Suprapubic skin (tissue), 4 donors: ENCODE measurements at regions not wholly inside any gene's neighbourhood (a gene's known extent, or its start where the extent isn't known, plus 50 kb on each side); places are given as distances from the start of the nearest gene placed in this dataset.

Experiments used
- DNase-seq, 2 donors: peaks; one replicate each; pipeline ENCODE4 v3.0.0-alpha.2; 2019; ENCODE audit warnings: low spot score in 2 of 2
- H3K27ac ChIP-seq: fragments of 200-600 bp; sonication (generic); one replicate; pipeline ENCODE4 v1.5.1; 2019
- H3K27me3 ChIP-seq: fragments of 200-600 bp; sonication (generic); one replicate; pipeline ENCODE4 v1.5.1; 2019
- H3K36me3 ChIP-seq: fragments of 200-600 bp; sonication (generic); one replicate; pipeline ENCODE4 v1.5.1; 2019
- H3K4me1 ChIP-seq: fragments of 200-600 bp; sonication (generic); one replicate; pipeline ENCODE4 v1.5.1; 2019
- H3K4me3 ChIP-seq: fragments of 200-600 bp; sonication (generic); one replicate; pipeline ENCODE4 v1.5.1; 2019; ENCODE audit warnings: mild to moderate bottlenecking
- H3K9me3 ChIP-seq: fragments of 200-600 bp; sonication (generic); one replicate; pipeline ENCODE4 v1.5.1; 2019
- EP300 ChIP-seq: sonication (generic); formaldehyde crosslinking; IDR thresholded peaks from one replicate; pipeline ENCODE4 v1.6.1; 2017; ENCODE audit warnings: antibody characterized with exemption
- POLR2A ChIP-seq, 2 donors: fragments of 450-650 bp; IDR thresholded peaks; one replicate each; pipeline ENCODE4 v1.6.1; 2017; ENCODE audit warnings: antibody characterized with exemption in 2 of 2, mild to moderate bottlenecking in 2 of 2, moderate library complexity in 2 of 2
- POLR2AphosphoS5 ChIP-seq, 3 donors: sonication (generic); formaldehyde crosslinking; IDR thresholded peaks; one replicate each; pipeline ENCODE4 v1.6.1; 2017; ENCODE audit warnings: antibody characterized with exemption in 3 of 3
- WGBS: methylation state at CpG from one replicate; pipeline ENCODE4 v1.1.5; 2018; 5-methylcytosine and 5-hydroxymethylcytosine counted together
- TF ChIP-seq, protein P1 (sequence below), 2 donors: fragments of 200-600 bp in 1 of 2; fragments of 450-650 bp in 1 of 2; sonication (generic) in 1 of 2; IDR thresholded peaks; one replicate each; pipeline ENCODE4 v1.5.1; 2016 to 2019; ENCODE audit warnings: antibody characterized with exemption in 2 of 2, mild to moderate bottlenecking in 1 of 2, moderate library complexity in 1 of 2

DNA sequence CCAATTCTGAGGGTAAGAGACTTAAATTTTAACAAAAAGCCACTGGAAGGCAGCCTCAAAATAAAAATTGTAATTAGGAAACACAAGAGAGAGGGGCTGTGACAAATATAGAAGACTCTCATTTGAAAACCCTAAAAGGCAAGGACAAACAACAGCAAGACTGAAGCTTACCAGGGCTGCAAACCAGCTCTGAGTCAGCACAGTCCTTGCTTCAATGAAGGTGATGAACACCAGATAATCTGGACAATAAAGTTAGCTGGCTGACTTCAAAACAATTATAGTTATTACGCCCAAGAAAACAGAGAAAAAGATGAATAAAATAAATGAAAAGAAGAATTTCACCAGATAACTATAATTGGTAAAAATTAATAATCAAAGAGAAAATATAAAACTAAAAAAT is 149.3 kb upstream of the NSMCE3 start:
- Histone ChIP-seq H3K27ac (no peak overlapping the region), H3K27me3 (no peaks in the 10 kb centered on the region), H3K36me3 (no peaks in the 10 kb centered on the region), H3K9me3 (no peaks in the 10 kb centered on the region), H3K4me3 (no peak overlapping the region), H3K4me1 (no peaks in the 10 kb centered on the region)
- TF ChIP-seq POLR2A (IDR thresholded peaks at IDR 0.05) (no peak), EP300 (no peak), POLR2AphosphoS5 (IDR thresholded peaks at IDR 0.05) (no peak)
- WGBS = 90% methylated on average over 1 of the region's 1 CpG
- DNase-seq = no peak

- TF ChIP-seq POLR2A (IDR thresholded peaks at IDR 0.05) = no peak
- TF ChIP-seq, protein P1, sequence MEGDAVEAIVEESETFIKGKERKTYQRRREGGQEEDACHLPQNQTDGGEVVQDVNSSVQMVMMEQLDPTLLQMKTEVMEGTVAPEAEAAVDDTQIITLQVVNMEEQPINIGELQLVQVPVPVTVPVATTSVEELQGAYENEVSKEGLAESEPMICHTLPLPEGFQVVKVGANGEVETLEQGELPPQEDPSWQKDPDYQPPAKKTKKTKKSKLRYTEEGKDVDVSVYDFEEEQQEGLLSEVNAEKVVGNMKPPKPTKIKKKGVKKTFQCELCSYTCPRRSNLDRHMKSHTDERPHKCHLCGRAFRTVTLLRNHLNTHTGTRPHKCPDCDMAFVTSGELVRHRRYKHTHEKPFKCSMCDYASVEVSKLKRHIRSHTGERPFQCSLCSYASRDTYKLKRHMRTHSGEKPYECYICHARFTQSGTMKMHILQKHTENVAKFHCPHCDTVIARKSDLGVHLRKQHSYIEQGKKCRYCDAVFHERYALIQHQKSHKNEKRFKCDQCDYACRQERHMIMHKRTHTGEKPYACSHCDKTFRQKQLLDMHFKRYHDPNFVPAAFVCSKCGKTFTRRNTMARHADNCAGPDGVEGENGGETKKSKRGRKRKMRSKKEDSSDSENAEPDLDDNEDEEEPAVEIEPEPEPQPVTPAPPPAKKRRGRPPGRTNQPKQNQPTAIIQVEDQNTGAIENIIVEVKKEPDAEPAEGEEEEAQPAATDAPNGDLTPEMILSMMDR (IDR thresholded peaks at IDR 0.05) = no peak
- TF ChIP-seq EP300 = no peak
- no peak for TF ChIP-seq POLR2AphosphoS5 (IDR thresholded peaks at IDR 0.05)
- H3K4me1 ChIP-seq = no peaks in the 10 kb centered on the region
- 83% methylated on average over 4 of the region's 4 CpGs for WGBS
- no peak overlapping the region for H3K27ac ChIP-seq
- H3K36me3 ChIP-seq = no peaks in the 10 kb centered on the region
- no peaks in the 10 kb centered on the region for H3K9me3 ChIP-seq
- DNase-seq = no peak
- H3K27me3 ChIP-seq = no peaks in the 10 kb centered on the region
- H3K4me3 ChIP-seq = no peak overlapping the region
Observed at GRCh38 chr15:29418178-29418577, 148.6 kb upstream of the NSMCE3 start.

- H3K4me1 ChIP-seq = no peaks in the 10 kb centered on the region
- H3K36me3 ChIP-seq = no peaks in the 10 kb centered on the region
- H3K27ac ChIP-seq = no peak overlapping the region
- H3K27me3 ChIP-seq = no peaks in the 10 kb centered on the region
- no peak for DNase-seq
- H3K4me3 ChIP-seq = no peak overlapping the region
- 73% methylated on average over 3 of the region's 3 CpGs for WGBS
- H3K9me3 ChIP-seq = no peaks in the 10 kb centered on the region
- TF ChIP-seq POLR2A (IDR thresholded peaks at IDR 0.05) (no peak), POLR2AphosphoS5 (IDR thresholded peaks at IDR 0.05) (no peak), EP300 (no peak)
- TF ChIP-seq, protein P1 (IDR thresholded peaks at IDR 0.05) = no peak
Observed at GRCh38 chr15:29411299-29411698, 141.7 kb upstream of the NSMCE3 start.

- no peak for DNase-seq
- H3K9me3 ChIP-seq = no peaks in the 10 kb centered on the region
- no peaks in the 10 kb centered on the region for H3K36me3 ChIP-seq
- H3K4me3 ChIP-seq = no peak overlapping the region
- H3K27me3 ChIP-seq = no peaks in the 10 kb centered on the region
- TF ChIP-seq EP300 = no peak
- TF ChIP-seq POLR2A (IDR thresholded peaks at IDR 0.05) = no peak
- TF ChIP-seq, protein P1 (IDR thresholded peaks at IDR 0.05) = no peak
- TF ChIP-seq POLR2AphosphoS5 (IDR thresholded peaks at IDR 0.05) = no peak
- no peak overlapping the region for H3K27ac ChIP-seq
- H3K4me1 ChIP-seq = no peaks in the 10 kb centered on the region
- WGBS = 55% methylated on average over 9 of the region's 9 CpGs
Observed at GRCh38 chr15:29410338-29410737, 140.7 kb upstream of the NSMCE3 start.

DNA sequence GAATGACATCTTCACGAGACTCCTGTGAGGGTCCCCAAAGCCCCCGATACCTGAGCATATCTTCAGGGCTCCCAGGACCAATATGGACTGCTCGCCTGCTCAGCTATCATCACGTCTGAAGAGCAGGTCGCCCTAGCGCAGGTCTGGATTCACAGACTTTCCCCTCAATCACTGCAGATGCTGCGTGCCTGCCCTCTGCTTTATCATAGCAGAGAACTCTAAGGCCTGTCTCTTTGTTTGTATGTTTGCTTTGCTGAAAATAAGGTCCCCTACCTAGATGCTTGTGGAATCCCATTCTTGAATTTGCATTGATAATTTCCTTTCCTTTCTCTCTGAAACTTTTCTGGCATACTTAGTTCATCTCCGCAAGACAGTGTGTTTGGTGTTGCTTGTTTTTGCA is 140.3 kb upstream of the NSMCE3 start:
- no peaks in the 10 kb centered on the region for H3K36me3 ChIP-seq
- no peaks in the 10 kb centered on the region for H3K4me1 ChIP-seq
- no peaks in the 10 kb centered on the region for H3K9me3 ChIP-seq
- DNase-seq = no peak
- TF ChIP-seq EP300 (no peak), POLR2AphosphoS5 (IDR thresholded peaks at IDR 0.05) (no peak), POLR2A (IDR thresholded peaks at IDR 0.05) (no peak)
- TF ChIP-seq, protein P1 (IDR thresholded peaks at IDR 0.05) = no peak
- 83% methylated on average over 8 of the region's 8 CpGs for WGBS
- no peak overlapping the region for H3K4me3 ChIP-seq
- no peak overlapping the region for H3K27ac ChIP-seq
- no peaks in the 10 kb centered on the region for H3K27me3 ChIP-seq

- WGBS = 93% methylated on average over 12 of the region's 12 CpGs
- no peak for DNase-seq
- TF ChIP-seq POLR2A (IDR thresholded peaks at IDR 0.05) = no peak
- TF ChIP-seq, protein P1 (IDR thresholded peaks at IDR 0.05) = no peak
- no peak for TF ChIP-seq EP300
- TF ChIP-seq POLR2AphosphoS5 (IDR thresholded peaks at IDR 0.05) = no peak
- Histone ChIP-seq H3K9me3 (no peaks in the 10 kb centered on the region), H3K4me3 (no peak overlapping the region), H3K4me1 (no peaks in the 10 kb centered on the region), H3K36me3 (no peaks in the 10 kb centered on the region), H3K27ac (no peak overlapping the region), H3K27me3 (peaks cover 3% of the 10 kb centered on the region)
Observed at GRCh38 chr15:29405564-29405963, 135.9 kb upstream of the NSMCE3 start.
